ENCODE measurements at regions not wholly inside any gene's neighbourhood (a gene's known extent, or its start where the extent isn't known, plus 50 kb on each side); places are given as distances from the start of the nearest gene placed in this dataset.

DNA sequence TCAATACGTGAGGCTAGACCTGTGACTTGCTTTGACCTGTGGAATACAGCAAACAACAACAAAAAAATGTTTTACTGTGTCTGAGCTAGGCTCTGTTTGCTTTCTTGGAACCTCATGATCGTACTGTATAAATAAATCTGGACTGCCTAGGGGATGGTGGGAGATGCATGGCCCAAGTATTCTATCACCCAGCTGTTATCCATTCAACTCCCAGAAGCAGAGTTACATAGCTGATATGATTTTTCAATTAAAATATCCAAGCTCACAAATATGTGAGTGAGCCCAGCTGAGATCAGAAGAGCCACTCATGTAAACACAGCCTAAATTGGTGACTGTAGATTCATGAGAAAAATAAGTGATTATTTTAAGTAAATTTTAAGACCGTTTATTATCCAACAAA is 154.1 kb upstream of the THUMPD2 start:
- TF ChIP-seq, protein P1, sequence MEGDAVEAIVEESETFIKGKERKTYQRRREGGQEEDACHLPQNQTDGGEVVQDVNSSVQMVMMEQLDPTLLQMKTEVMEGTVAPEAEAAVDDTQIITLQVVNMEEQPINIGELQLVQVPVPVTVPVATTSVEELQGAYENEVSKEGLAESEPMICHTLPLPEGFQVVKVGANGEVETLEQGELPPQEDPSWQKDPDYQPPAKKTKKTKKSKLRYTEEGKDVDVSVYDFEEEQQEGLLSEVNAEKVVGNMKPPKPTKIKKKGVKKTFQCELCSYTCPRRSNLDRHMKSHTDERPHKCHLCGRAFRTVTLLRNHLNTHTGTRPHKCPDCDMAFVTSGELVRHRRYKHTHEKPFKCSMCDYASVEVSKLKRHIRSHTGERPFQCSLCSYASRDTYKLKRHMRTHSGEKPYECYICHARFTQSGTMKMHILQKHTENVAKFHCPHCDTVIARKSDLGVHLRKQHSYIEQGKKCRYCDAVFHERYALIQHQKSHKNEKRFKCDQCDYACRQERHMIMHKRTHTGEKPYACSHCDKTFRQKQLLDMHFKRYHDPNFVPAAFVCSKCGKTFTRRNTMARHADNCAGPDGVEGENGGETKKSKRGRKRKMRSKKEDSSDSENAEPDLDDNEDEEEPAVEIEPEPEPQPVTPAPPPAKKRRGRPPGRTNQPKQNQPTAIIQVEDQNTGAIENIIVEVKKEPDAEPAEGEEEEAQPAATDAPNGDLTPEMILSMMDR (IDR thresholded peaks at IDR 0.05): no peak
- H3K4me1 Mint-ChIP-seq (ENCODE audit: low read depth): peaks cover 8% of the 10 kb centered on the region
- no peak for DNase-seq
- intact Hi-C loops (cut with micrococcal nuclease): no loop called here
- ChIA-PET CTCF (interaction anchor here (0.8 kb wide), 1 partner anchor 21 kb away, joined by 3 read pairs; no protein-coding TSS in a partner anchor), POLR2A (no interaction called here)
- no peaks in the 10 kb centered on the region for H3K27me3 Mint-ChIP-seq
- no peak for ATAC-seq
- H3K36me3 Mint-ChIP-seq (ENCODE audit: low read depth): no peaks in the 10 kb centered on the region
- H3K27ac Mint-ChIP-seq: no peak overlapping the region
- H3K9me3 Mint-ChIP-seq: no peaks in the 10 kb centered on the region
- no peak overlapping the region for H3K4me3 Mint-ChIP-seq

DNA sequence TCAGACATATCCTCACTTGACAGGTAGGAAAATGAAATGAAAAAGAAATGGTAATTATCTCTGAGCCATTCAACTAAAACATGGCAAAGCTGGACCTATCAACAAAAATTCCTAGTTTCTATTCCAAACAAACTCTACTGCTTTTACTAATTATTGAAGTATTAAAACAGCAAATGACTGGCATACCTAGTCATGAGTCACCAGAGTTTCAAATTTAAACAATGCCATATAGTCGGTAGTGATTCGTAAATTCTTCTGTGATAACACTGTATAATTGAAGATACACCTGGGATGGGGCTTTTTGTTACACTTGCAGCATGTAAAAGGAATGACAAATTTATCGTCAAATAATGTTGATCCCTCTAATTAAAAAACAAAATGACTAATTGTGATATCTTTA is 153.1 kb upstream of the THUMPD2 start:
- Mint-ChIP-seq H3K27ac (no peak overlapping the region), H3K4me3 (no peak overlapping the region), H3K27me3 (no peaks in the 10 kb centered on the region), H3K4me1 (ENCODE audit: low read depth) (no peaks in the 10 kb centered on the region), H3K36me3 (ENCODE audit: low read depth) (no peaks in the 10 kb centered on the region), H3K9me3 (no peaks in the 10 kb centered on the region)
- DNase-seq (no peak), ATAC-seq (no peak)
- TF ChIP-seq, protein P1 (IDR thresholded peaks at IDR 0.05): no peak
- ChIA-PET CTCF (interaction anchor here (0.8 kb wide), 1 partner anchor 20 kb away, joined by 3 read pairs; no protein-coding TSS in a partner anchor), POLR2A (no interaction called here)
- intact Hi-C loops (cut with micrococcal nuclease): no loop called here

DNA sequence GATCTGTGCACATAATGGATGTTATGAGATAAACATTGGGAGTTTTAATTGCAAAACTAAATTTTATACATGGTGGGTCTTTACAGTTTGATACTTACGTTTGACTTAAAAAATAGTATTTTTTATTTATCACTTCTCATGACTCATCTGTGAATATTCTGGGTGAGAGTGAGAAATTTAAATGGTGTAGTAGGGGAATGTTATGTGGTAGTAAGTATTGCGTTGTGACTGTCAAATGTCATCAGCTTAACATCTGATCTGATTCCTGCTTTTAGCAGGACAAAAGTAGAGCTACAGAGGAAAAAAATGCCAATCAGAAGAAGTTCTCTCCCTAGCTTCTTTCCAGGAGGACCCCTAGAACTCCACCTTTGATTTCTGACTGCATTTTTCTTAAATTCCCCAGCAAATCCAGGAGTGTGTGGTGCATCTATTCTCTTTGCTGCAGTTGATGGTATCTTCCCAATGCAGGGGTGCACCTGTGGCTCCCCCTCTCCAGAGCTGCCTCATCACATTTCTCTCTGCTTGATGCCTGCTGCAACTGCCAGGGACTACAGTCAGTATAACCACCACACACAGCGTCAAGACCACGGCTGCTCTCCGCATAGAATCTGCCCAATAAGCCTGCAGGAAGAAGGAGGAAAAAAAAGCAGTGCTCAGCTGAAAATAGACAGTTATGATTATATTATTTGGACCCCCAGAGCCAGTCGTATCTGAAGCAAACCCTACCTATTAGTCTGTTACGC is 151.3 kb upstream of the THUMPD2 start:
- Mint-ChIP-seq H3K27ac (peak overlapping the region; percentile 6), H3K4me1 (ENCODE audit: low read depth) (peaks cover 1% of the 10 kb centered on the region), H3K27me3 (no peaks in the 10 kb centered on the region), H3K9me3 (no peaks in the 10 kb centered on the region), H3K36me3 (ENCODE audit: low read depth) (no peaks in the 10 kb centered on the region), H3K4me3 (no peak overlapping the region)
- TF ChIP-seq, protein P1 (IDR thresholded peaks at IDR 0.05): no peak
- no peak for ATAC-seq
- intact Hi-C loops (cut with micrococcal nuclease): no loop called here
- ChIA-PET CTCF (no interaction called here), POLR2A (no interaction called here)
- no peak for DNase-seq

DNA sequence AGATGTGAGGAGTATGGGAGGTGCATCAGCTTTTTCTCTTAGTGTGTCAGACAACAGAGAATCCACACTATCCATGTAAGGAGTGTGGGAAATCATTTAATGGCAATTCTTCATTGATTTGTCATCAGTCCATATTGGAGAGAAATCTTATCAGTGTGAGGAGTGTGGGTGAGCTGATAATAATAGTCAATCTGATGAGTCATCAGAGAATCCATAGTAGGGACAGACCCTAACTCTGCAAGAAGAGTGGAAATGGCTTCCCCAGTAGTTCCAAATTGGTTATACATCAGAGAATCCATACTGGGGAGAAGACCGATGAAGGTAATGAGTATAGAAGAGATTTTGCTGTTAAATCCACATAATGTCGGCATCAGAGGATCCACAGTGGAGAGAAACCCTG is 150.5 kb upstream of the THUMPD2 start:
- ChIA-PET POLR2A (no interaction called here), CTCF (no interaction called here)
- H3K27ac Mint-ChIP-seq: no peak overlapping the region
- intact Hi-C loops (cut with micrococcal nuclease): no loop called here
- no peaks in the 10 kb centered on the region for H3K36me3 Mint-ChIP-seq (ENCODE audit: low read depth)
- DNase-seq: no peak
- TF ChIP-seq, protein P1 (IDR thresholded peaks at IDR 0.05): no peak
- no peaks in the 10 kb centered on the region for H3K9me3 Mint-ChIP-seq
- no peaks in the 10 kb centered on the region for H3K27me3 Mint-ChIP-seq
- peaks cover 4% of the 10 kb centered on the region for H3K4me1 Mint-ChIP-seq (ENCODE audit: low read depth)
- H3K4me3 Mint-ChIP-seq: no peak overlapping the region
- peak; percentile 71 for ATAC-seq

DNA sequence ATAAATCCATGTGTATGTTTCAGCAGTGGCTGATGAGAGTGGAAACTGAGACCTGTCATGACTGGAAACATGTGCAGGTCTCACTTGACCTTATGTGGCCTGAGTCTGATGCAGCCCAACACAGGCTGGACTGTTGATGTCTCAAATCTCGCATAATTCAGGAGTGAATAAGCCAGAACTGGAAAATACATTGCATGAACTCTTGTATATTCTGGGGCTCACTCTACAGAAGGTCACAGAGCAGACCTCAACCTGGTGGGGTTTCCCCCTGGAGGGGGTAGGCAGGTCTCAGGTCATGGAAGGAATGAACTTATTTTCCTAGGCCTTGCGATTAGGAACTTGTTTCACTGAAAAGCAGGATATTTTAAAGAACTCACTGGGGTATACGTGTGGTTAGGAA is 146.3 kb upstream of the THUMPD2 start:
- no peak for ATAC-seq
- CTCF ChIA-PET: no interaction called here
- Mint-ChIP-seq H3K4me1 (ENCODE audit: low read depth) (peaks cover 12% of the 10 kb centered on the region), H3K36me3 (ENCODE audit: low read depth) (no peaks in the 10 kb centered on the region), H3K9me3 (no peaks in the 10 kb centered on the region), H3K27ac (no peak overlapping the region), H3K27me3 (peaks cover 2% of the 10 kb centered on the region), H3K4me3 (no peak overlapping the region)
- intact Hi-C loops (cut with micrococcal nuclease): no loop called here
- TF ChIP-seq, protein P1 (IDR thresholded peaks at IDR 0.05): no peak
- no peak for DNase-seq
- POLR2A ChIA-PET: no interaction called here

Measured in activated CD8-positive, alpha-beta T cell treated with anti-CD3 and anti-CD28 coated beads for 36 hours (primary cell).